ENCODE measurements at regions not wholly inside any gene's neighbourhood (a gene's known extent, or its start where the extent isn't known, plus 50 kb on each side); places are given as distances from the start of the nearest gene placed in this dataset.

DNA sequence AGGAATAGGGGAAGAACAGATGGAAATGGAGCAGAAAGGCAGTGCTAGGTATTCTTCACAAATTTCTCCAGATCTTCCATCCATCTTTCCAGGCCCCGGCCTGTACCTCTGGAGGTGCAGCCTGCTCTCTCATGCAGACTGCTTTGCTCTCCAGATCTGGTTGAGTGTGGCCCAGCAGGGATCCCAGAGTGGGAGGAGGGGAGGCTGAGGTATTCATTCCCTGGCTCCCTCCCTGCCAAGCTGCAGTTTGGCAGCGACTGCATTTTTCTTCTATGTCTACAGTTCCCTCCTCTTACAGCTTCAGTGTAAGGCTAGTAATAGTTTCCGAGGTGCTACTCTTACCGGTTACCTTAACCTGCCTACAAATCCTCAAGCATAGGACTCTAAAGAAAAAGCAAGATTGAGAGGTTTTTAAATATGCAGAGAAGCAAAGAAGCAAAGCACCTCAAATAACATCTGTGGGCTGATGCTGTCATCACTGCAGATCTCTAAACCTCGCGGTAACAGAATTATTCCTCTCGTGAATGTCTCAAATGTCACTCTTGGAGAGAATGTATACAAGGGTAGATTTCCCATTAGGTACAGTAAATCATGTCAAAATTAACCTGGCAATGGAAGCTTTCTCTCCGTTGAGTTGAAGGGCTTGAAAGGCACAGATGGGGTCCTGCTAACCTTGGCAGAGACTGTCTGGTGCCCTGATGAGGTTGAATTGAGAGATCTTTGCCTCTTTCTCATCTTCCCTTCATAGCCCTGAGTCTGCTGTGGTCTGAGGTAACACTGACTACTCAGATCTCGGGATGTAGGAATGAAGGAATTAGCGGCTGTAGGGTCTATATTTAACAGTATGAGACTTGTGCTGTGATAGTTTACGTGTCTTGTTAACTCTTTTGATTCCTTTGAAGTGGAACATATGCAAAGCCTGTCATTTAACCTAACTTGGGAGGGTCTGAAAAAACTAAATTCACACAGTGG is 297.9 kb upstream of the C11orf87 start:
- H3K27ac ChIP-seq (ENCODE audit: low read depth, low read length), result no peak overlapping the region
- intact Hi-C loops (cut with micrococcal nuclease), result no loop called here
- H3K4me3 ChIP-seq (ENCODE audit: low read length in 2 of 2), result no peak overlapping the region
- no peaks in the 10 kb centered on the region for H3K36me3 Mint-ChIP-seq
- H3K9me3 ChIP-seq (ENCODE audit: control insufficient read depth in 1 of 2, low read length in 2 of 2), result no peaks in the 10 kb centered on the region
- no peaks in the 10 kb centered on the region for H3K36me3 ChIP-seq (ENCODE audit: insufficient read depth, low read length)
- H3K27ac Mint-ChIP-seq, result no peak overlapping the region
- H3K27me3 Mint-ChIP-seq, result no peaks in the 10 kb centered on the region
- no peaks in the 10 kb centered on the region for H3K4me1 Mint-ChIP-seq
- H3K27me3 ChIP-seq (ENCODE audit: insufficient read depth, low read length), result no peaks in the 10 kb centered on the region
- no peaks in the 10 kb centered on the region for H3K4me1 ChIP-seq (ENCODE audit: insufficient read depth, low read length)
- DNase-seq, result no peak
- ChIA-PET CTCF (ENCODE audit: partially characterized antibody) (no interaction called here), POLR2A (ENCODE audit: partially characterized antibody) (no interaction called here)
- no peaks in the 10 kb centered on the region for H3K9me3 Mint-ChIP-seq
- no peak overlapping the region for H3K4me3 Mint-ChIP-seq

DNA sequence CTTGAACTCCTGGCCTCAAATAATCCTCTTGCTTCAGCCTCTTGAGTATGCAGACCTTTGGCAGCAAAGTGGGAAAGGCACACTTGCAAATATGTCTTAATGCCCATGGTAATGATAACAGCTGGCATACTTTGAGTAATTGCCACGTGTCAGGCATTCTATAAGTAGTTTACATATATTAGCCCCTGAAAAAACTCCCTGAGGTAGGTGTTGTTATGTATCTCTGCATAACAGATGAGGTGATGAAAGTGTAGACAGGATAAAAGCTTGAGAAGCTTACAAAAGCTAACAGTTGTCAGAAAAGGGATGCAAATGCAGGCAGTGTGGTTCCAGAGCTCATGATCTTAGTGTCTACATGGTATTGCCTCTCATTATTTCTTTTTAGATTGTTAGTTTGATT is 291.1 kb upstream of the C11orf87 start:
- peaks cover 0 to 3% of the 10 kb centered on the region in 2 donors for H3K27me3 Mint-ChIP-seq
- POLR2A ChIA-PET (ENCODE audit: partially characterized antibody), result no interaction called here

DNA sequence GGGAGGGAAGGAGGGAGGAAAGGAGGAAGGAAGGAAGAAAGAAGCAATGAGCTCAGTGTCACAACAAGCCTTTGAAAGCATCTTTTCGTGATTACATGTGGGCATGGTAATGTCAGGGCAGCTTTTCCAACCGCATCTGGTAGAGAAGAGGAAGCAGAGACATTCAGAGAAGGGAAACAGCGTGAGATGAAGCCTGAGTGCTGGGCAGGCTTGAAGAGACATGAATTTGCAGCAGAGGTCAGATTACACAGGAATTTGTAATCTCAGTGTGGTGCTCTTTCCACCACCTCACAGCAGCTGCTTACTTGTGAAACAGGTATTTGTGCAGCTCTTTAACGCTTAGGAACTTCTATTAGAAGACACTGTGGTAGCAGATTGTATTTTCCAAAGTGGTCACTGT is 289.5 kb upstream of the C11orf87 start:
- Mint-ChIP-seq H3K4me1 (no peaks in the 10 kb centered on the region), H3K36me3 (no peaks in the 10 kb centered on the region), H3K9me3 (peaks cover 0 to 4% (median 0%) of the 10 kb centered on the region in 8 donors), H3K4me3 (no peak overlapping the region), H3K27ac (no peak overlapping the region), H3K27me3 (peaks cover 0 to 3% of the 10 kb centered on the region in 2 donors)
- CTCF ChIA-PET (ENCODE audit: partially characterized antibody), result no interaction called here
- intact Hi-C loops (cut with micrococcal nuclease), result no loop called here
- Histone ChIP-seq H3K27me3 (ENCODE audit: insufficient read depth, low read length) (no peaks in the 10 kb centered on the region), H3K27ac (ENCODE audit: low read depth, low read length) (no peak overlapping the region), H3K4me3 (ENCODE audit: low read length in 2 of 2) (no peak overlapping the region), H3K36me3 (ENCODE audit: insufficient read depth, low read length) (no peaks in the 10 kb centered on the region), H3K9me3 (ENCODE audit: control insufficient read depth in 1 of 2, low read length in 2 of 2) (no peaks in the 10 kb centered on the region), H3K4me1 (ENCODE audit: insufficient read depth, low read length) (no peaks in the 10 kb centered on the region)
- POLR2A ChIA-PET (ENCODE audit: partially characterized antibody), result no interaction called here
- DNase-seq, result no peak

More for the DNA sequence above, 291.1 kb upstream of the C11orf87 start:
- Histone ChIP-seq H3K4me1 (ENCODE audit: insufficient read depth, low read length) (no peaks in the 10 kb centered on the region), H3K4me3 (ENCODE audit: low read length in 2 of 2) (no peak overlapping the region), H3K27me3 (ENCODE audit: insufficient read depth, low read length) (no peaks in the 10 kb centered on the region), H3K36me3 (ENCODE audit: insufficient read depth, low read length) (no peaks in the 10 kb centered on the region), H3K27ac (ENCODE audit: low read depth, low read length) (no peak overlapping the region), H3K9me3 (ENCODE audit: control insufficient read depth in 1 of 2, low read length in 2 of 2) (no peaks in the 10 kb centered on the region)
- Mint-ChIP-seq H3K4me1 (no peaks in the 10 kb centered on the region), H3K4me3 (no peak overlapping the region), H3K9me3 (peaks cover 0 to 4% (median 0%) of the 10 kb centered on the region in 8 donors), H3K27ac (no peak overlapping the region), H3K36me3 (no peaks in the 10 kb centered on the region)
- no peak for DNase-seq
- CTCF ChIA-PET (ENCODE audit: partially characterized antibody), result no interaction called here
- intact Hi-C loops (cut with micrococcal nuclease), result no loop called here

DNA sequence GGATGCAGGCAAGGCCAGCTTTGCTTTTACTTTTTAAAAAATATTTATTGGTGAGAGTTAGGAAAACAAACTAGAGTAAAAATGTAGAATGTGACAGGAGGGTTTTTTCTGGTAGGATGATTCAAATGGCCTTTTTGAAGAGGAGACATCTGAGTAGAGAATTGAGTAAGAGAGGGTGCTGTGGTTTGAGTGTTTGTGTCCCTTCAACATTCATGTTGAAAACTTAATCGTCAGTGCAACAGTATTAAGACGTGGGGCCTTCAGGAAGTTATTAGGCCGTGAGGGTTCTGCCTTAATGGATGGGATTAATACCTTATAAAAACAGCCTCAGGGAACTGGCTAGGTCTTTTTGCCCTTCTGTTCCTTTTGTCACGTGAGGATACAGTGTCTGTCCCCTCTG is 288.8 kb upstream of the C11orf87 start:
- Histone ChIP-seq H3K27me3 (ENCODE audit: insufficient read depth, low read length) (no peaks in the 10 kb centered on the region), H3K4me3 (ENCODE audit: low read length in 2 of 2) (no peak overlapping the region), H3K9me3 (ENCODE audit: control insufficient read depth in 1 of 2, low read length in 2 of 2) (no peaks in the 10 kb centered on the region), H3K4me1 (ENCODE audit: insufficient read depth, low read length) (no peaks in the 10 kb centered on the region), H3K36me3 (ENCODE audit: insufficient read depth, low read length) (no peaks in the 10 kb centered on the region), H3K27ac (ENCODE audit: low read depth, low read length) (no peak overlapping the region)
- Mint-ChIP-seq H3K36me3 (no peaks in the 10 kb centered on the region), H3K4me1 (no peaks in the 10 kb centered on the region), H3K9me3 (peaks cover 0 to 4% (median 0%) of the 10 kb centered on the region in 8 donors), H3K27ac (no peak overlapping the region), H3K4me3 (no peak overlapping the region), H3K27me3 (peaks cover 0 to 3% of the 10 kb centered on the region in 2 donors)
- intact Hi-C loops (cut with micrococcal nuclease), result no loop called here
- POLR2A ChIA-PET (ENCODE audit: partially characterized antibody), result no interaction called here
- CTCF ChIA-PET (ENCODE audit: partially characterized antibody), result no interaction called here
- no peak for DNase-seq

DNA sequence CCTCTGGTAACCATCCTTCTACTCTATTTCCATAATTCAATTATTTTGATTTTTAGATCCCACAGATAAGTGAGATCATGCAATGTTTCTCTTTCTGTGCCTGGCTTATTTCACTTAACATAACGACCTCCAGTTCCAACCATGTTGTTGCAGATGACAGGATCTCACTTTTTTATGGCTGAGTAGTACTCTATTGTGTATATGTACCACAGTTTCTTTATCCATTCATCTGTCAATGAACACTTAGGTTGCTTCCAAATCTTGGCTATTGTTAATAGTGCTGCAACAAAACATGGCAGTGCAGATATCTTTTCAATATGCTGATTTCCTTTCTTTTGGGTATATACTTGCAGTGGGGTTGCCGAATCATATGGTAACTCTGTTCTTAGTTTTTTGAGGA is 286.4 kb upstream of the C11orf87 start:
- POLR2A ChIA-PET (ENCODE audit: partially characterized antibody), result no interaction called here
- Histone ChIP-seq H3K27me3 (ENCODE audit: insufficient read depth, low read length) (no peaks in the 10 kb centered on the region), H3K9me3 (ENCODE audit: control insufficient read depth in 1 of 2, low read length in 2 of 2) (no peaks in the 10 kb centered on the region), H3K36me3 (ENCODE audit: insufficient read depth, low read length) (no peaks in the 10 kb centered on the region), H3K4me3 (ENCODE audit: low read length in 2 of 2) (no peak overlapping the region), H3K27ac (ENCODE audit: low read depth, low read length) (no peak overlapping the region), H3K4me1 (ENCODE audit: insufficient read depth, low read length) (no peaks in the 10 kb centered on the region)
- CTCF ChIA-PET (ENCODE audit: partially characterized antibody), result interaction anchor here (1.4 kb wide), 1 partner anchor 22 kb away, joined by 3 read pairs; no protein-coding TSS in a partner anchor
- Mint-ChIP-seq H3K36me3 (no peaks in the 10 kb centered on the region), H3K9me3 (peaks cover 0 to 7% (median 1%) of the 10 kb centered on the region in 8 donors), H3K4me3 (no peak overlapping the region), H3K27me3 (peaks cover 0 to 1% of the 10 kb centered on the region in 2 donors), H3K4me1 (no peaks in the 10 kb centered on the region), H3K27ac (no peak overlapping the region)
- intact Hi-C loops (cut with micrococcal nuclease), result no loop called here
- DNase-seq, result no peak

DNA sequence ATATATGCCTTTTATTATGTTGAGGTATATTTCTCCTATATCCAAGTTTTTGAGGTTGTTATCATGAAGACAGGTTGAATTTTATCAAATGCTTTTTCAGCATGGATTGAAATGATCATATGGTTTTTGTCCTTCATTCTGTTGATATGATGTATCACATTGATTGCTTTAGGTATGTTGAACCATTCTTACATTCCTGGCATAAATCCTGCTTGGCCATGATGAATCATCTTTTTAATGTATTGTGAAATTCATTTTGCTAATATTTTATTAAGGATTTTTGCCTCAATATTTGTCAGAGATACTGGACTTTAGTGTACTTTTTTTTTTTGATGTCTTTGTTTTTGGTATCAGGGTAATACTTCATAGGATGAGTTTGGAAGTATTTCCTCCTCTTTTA is 283.8 kb upstream of the C11orf87 start:
- H3K9me3 Mint-ChIP-seq, result peaks cover 0 to 9% (median 4%) of the 10 kb centered on the region in 8 donors
- no peaks in the 10 kb centered on the region for H3K36me3 Mint-ChIP-seq
- intact Hi-C loops (cut with micrococcal nuclease), result no loop called here
- no peak overlapping the region for H3K4me3 Mint-ChIP-seq
- H3K9me3 ChIP-seq (ENCODE audit: control insufficient read depth in 1 of 2, low read length in 2 of 2), result no peaks in the 10 kb centered on the region
- POLR2A ChIA-PET (ENCODE audit: partially characterized antibody), result no interaction called here
- DNase-seq, result no peak
- no peak overlapping the region for H3K4me3 ChIP-seq (ENCODE audit: low read length in 2 of 2)
- H3K27me3 ChIP-seq (ENCODE audit: insufficient read depth, low read length), result no peaks in the 10 kb centered on the region
- CTCF ChIA-PET (ENCODE audit: partially characterized antibody), result no interaction called here
- H3K4me1 Mint-ChIP-seq, result no peaks in the 10 kb centered on the region
- no peak overlapping the region for H3K27ac Mint-ChIP-seq
- H3K4me1 ChIP-seq (ENCODE audit: insufficient read depth, low read length), result no peaks in the 10 kb centered on the region
- no peak overlapping the region for H3K27ac ChIP-seq (ENCODE audit: low read depth, low read length)
- H3K36me3 ChIP-seq (ENCODE audit: insufficient read depth, low read length), result no peaks in the 10 kb centered on the region
- no peaks in the 10 kb centered on the region for H3K27me3 Mint-ChIP-seq

DNA sequence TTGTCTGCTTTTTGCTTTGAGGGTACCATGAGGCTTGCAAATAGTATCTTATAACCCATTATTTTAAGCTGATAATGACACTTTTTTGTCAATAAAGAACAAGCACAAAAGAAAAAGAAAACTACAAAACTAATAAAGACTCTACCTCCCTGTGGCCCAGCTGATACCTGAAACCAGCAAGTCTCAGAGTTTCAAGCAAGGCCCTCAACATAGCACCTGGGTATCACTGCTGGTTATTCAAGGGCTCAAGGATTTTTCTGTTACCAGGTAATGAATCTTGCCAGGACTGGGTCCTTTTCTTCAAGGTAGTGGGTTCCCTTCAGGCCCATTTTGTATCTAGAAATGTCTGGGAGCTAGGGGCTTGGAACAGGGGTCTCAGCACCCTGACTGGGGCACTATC is 281.6 kb upstream of the C11orf87 start:
- H3K36me3 Mint-ChIP-seq, result no peaks in the 10 kb centered on the region
- no peak overlapping the region for H3K27ac ChIP-seq (ENCODE audit: low read depth, low read length)

More for the DNA sequence above, 281.6 kb upstream of the C11orf87 start:
- no peak overlapping the region for H3K4me3 ChIP-seq (ENCODE audit: low read length in 2 of 2)
- H3K4me1 ChIP-seq (ENCODE audit: insufficient read depth, low read length), result no peaks in the 10 kb centered on the region
- POLR2A ChIA-PET (ENCODE audit: partially characterized antibody), result no interaction called here
- DNase-seq, result no peak
- no peaks in the 10 kb centered on the region for H3K27me3 Mint-ChIP-seq
- no peak overlapping the region for H3K27ac Mint-ChIP-seq
- H3K36me3 ChIP-seq (ENCODE audit: insufficient read depth, low read length), result no peaks in the 10 kb centered on the region
- no peaks in the 10 kb centered on the region for H3K9me3 ChIP-seq (ENCODE audit: control insufficient read depth in 1 of 2, low read length in 2 of 2)
- no peak overlapping the region for H3K4me3 Mint-ChIP-seq
- peaks cover 0 to 13% (median 4%) of the 10 kb centered on the region in 8 donors for H3K9me3 Mint-ChIP-seq
- intact Hi-C loops (cut with micrococcal nuclease), result no loop called here
- no peaks in the 10 kb centered on the region for H3K4me1 Mint-ChIP-seq
- CTCF ChIA-PET (ENCODE audit: partially characterized antibody), result no interaction called here
- no peaks in the 10 kb centered on the region for H3K27me3 ChIP-seq (ENCODE audit: insufficient read depth, low read length)
